GM18505 (cell line): ENCODE measurements at regions not wholly inside any gene's neighbourhood (a gene's known extent, or its start where the extent isn't known, plus 50 kb on each side); places are given as distances from the start of the nearest gene placed in this dataset.
"Not testable (repeated sequence)": the region's sequence is repeated elsewhere in the genome, so short reads cannot be mapped to it uniquely, and the experiment has no call there.

ENCODE experiments used
- ATAC-seq: cut with Tn5 transposase; IDR thresholded peaks from one replicate; pipeline ENCODE4 v1.9.1; 2021; ENCODE audit not compliant: unreplicated experiment
- POLR2A ChIP-seq: IDR thresholded peaks from 4 replicates; pipeline ENCODE4 v1.6.1; 2011; ENCODE audit warnings: borderline replicate concordance; ENCODE audit not compliant: insufficient read depth, insufficient read length; ENCODE audit errors: extremely low read depth

GRCh38 chr18:39344487-39344886 is 1778.9 kb upstream of the CELF4 start:
- no peak for TF ChIP-seq POLR2A
- ATAC-seq, result no peak

DNA sequence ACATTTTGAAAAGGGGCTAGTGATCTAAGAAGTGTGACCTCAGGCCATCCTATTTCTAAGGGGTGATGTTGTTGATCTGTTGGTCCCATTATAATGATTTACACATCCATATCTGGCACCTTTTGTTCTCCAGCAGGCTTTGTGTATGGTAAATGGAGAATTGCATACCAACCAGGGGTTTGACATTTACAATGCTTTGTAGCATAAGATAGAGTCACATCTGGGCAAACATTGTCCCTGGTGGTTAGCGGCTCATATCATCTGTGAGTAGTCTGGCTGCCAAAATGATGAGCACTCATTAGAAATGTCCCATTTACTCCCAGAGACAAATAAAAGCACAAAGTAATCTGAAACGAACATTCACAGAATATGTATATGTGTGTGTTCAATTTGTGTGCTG is 1775.5 kb upstream of the CELF4 start:
- no peak for TF ChIP-seq POLR2A
- ATAC-seq, result no peak

GRCh38 chr18:39340418-39340817 is 1774.8 kb upstream of the CELF4 start:
- no peak for ATAC-seq
- TF ChIP-seq POLR2A, result no peak

DNA sequence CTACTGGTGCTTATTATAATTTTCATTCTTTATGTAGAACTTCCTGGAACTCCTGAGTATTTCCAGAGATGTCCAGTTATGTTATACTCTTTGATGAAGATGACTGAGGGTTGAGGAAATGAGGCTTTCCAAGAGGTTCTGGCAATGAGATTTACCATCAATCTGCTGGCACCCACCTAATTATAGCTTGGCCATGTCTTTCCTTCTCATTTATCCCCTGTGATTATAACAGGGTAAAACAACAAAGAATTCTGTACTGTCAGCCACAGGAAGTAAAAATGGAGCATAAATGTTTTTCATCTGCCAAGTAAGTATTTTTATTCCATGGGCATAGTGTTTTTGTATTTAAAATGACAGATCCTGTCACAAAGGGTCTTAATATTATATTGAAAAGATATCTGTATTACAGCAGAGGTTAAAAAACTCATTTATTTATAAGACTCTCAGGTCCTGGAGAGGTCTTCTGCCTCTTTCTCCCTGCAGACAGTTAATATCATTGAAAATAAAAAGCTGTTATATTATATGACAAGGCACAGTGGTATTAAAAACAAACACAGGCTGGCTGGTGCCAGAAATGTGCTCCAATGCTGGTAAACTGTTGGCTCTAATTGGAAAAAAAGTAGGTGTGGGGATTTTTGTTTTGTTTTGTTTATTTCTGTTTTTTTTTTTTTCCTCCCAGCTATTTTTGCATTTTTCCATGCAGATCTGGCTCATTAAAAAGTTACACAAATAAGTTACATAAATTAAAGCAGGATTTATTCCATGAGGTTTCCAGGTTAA is 1764.1 kb upstream of the CELF4 start:
- no peak for ATAC-seq
- TF ChIP-seq POLR2A, result no peak

DNA sequence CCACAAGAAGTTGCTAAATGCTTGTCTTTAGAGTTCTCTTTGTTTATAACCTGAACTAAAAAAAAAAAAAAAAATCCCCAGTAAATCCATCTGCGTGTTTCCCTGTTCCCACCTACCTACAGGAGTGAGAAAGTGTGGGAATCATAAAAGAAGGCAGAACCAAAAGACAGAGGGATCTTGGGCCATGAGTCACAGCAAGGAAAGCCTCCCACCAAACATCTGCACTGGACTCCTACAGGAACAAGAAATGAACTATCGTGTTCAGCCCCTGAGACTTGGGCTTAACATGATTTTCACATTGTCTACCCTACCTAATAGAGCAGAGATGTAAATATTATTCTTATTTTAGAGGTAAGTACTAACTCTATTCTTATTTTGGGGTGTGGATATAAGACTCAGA is 1761.2 kb upstream of the CELF4 start:
- no peak for ATAC-seq
- TF ChIP-seq POLR2A, result no peak

DNA sequence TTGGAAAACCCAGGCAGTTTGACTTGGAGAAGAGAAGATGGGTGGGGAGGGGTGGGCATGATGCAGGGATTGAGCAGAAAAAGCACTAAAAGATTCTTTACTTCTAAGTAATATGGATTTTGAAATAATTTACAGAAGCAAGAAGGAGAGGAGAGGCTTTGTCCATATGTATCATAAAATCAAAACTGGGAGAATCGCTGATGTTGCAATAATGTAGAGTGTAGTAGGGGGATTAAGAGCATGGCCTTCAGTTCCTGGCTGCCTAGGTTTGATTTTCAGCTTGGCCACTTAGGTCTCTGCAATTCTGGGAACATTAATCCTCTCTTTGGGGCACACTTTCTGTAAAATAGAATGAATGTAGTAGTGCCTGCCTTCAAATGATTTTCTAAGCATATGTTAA is 1760.4 kb upstream of the CELF4 start:
- ATAC-seq, result no peak
- no peak for TF ChIP-seq POLR2A

GRCh38 chr18:39319141-39319540 is 1753.5 kb upstream of the CELF4 start:
- TF ChIP-seq POLR2A, result no peak
- no peak for ATAC-seq

DNA sequence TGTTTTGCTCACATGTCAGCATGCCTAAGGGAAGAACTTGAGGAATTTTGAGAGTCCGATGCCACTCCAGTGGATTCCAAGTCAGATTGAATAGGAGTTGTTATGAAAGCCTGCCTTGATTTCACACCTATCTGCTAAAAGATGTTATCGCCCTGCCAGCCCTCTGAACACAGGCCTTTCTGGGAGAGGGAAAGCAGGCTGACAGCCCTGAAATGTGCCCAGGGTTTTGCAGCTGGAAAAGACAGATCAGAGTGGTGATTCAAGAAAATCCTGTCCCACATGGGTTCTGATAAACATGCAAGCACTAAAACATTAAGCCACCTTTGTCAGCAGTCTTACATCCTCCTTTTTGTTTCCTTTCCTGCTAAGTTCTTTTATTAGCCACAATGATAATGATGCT is 1752.9 kb upstream of the CELF4 start:
- no peak for ATAC-seq

GRCh38 chr18:39318008-39318407 is 1752.4 kb upstream of the CELF4 start:
- no peak for TF ChIP-seq POLR2A
- ATAC-seq, result no peak

More for the DNA sequence above, 1752.9 kb upstream of the CELF4 start:
- no peak for TF ChIP-seq POLR2A

GRCh38 chr18:39314595-39314994 is 1749.0 kb upstream of the CELF4 start:
- TF ChIP-seq POLR2A, result no peak
- ATAC-seq, result no peak

DNA sequence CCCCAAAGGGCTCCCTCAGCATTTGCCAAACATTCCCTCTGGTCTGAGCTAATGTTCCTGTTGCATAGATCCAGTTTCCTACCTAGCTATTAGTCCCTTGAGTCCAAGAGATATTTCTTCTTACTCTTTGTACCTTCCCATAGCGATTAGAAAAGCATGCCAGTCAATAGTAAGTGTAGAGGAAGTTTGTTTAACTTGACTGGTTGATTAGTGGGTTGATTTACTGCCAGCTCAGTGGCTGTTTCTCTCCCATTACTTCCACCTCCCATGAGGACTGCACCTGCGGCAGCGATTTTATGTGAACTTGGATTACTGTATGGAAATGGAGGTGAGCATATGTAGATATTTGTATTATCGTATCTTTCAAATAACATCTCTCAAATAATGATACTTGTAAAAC is 1748.4 kb upstream of the CELF4 start:
- no peak for ATAC-seq
- TF ChIP-seq POLR2A, result no peak

- TF ChIP-seq POLR2A, result no peak
- no peak for ATAC-seq
Observed at GRCh38 chr18:39311111-39311712, 1745.6 kb upstream of the CELF4 start.

GRCh38 chr18:39308931-39309521 is 1743.4 kb upstream of the CELF4 start:
- ATAC-seq, result not testable (repeated sequence)

GRCh38 chr18:39305766-39306165 is 1740.2 kb upstream of the CELF4 start:
- no peak for TF ChIP-seq POLR2A
- ATAC-seq, result no peak
